GM12878 (cell line): ENCODE measurements at regions not wholly inside any gene's neighbourhood (a gene's known extent, or its start where the extent isn't known, plus 50 kb on each side); places are given as distances from the start of the nearest gene placed in this dataset.

Source experiments
- ATAC-seq: fragments of 200-7000 bp; cut with Tn5 transposase; 3 replicates; pipeline ENCODE4 v1.9.1; 2020; ENCODE audit warnings: mild to moderate bottlenecking, moderate library complexity
- BruUV-seq: library from RNA; stranded (reverse); fragments of 400-500 nt; replicated peaks from 2 replicates; lab custom pipeline; 2021; lab: Mats Ljungman, UMichigan
- CTCF ChIA-PET: fragments of 300-600 bp; sonication (Branson Sonifier 250); formaldehyde crosslinking; extraction: SDS; loops from one replicate; lab custom pipeline; 2021; ENCODE audit warnings: inconsistent platforms; lab: Yijun Ruan, JAX
- POLR2A ChIA-PET: fragments of 350-600 bp; formaldehyde crosslinking; extraction: SDS; loops from one replicate; lab custom pipeline; 2021; ENCODE audit warnings: inconsistent platforms; lab: Charles Lee
- RAD21 ChIA-PET: fragments of 300-600 bp; sonication (Branson Sonifier 250); formaldehyde crosslinking; loops from one replicate; lab custom pipeline; 2023; ENCODE audit warnings: antibody characterized with exemption; ENCODE audit not compliant: unreplicated experiment; lab: Charles Lee
- SMC1A ChIA-PET: fragments of 300-600 bp; sonication (Branson Sonifier 250); formaldehyde crosslinking; loops from one replicate; lab custom pipeline; 2023; ENCODE audit not compliant: unreplicated experiment, uncharacterized antibody; lab: Charles Lee
- DNase-seq: peaks from one replicate; pipeline ENCODE4 v3.0.0-alpha.2; 2011; ENCODE audit warnings: low read depth, low spot score
- FAIRE-seq: peaks from 3 replicates; lab custom pipeline; 2011; peaks lifted over from hg19 to GRCh38; lab: Jason Lieb, UNC
- H2AFZ ChIP-seq: 2 replicates; pipeline ENCODE4 v1.6.0; 2011; ENCODE audit warnings: low read depth, low read length, control low read depth; ENCODE audit not compliant: control insufficient read depth
- H3K27ac ChIP-seq: 2 replicates; pipeline ENCODE4 v1.5.1; 2011; ENCODE audit warnings: control low read depth; ENCODE audit not compliant: control insufficient read depth, insufficient read depth
- H3K27me3 ChIP-seq, 2 experiments: replicated peaks in 1 of 2; 2 replicates each; pipeline versions ENCODE4 v1.6.0 to v1.6.1; 2011; ENCODE audit warnings: low read length in 1 of 2; ENCODE audit not compliant: control insufficient read depth in 2 of 2, insufficient read depth in 2 of 2
- H3K36me3 ChIP-seq, 2 experiments: 2 replicates each; pipeline ENCODE4 v1.5.1; 2011; ENCODE audit warnings: low read length in 1 of 2; ENCODE audit not compliant: control insufficient read depth in 2 of 2, insufficient read depth in 2 of 2
- H3K4me1 ChIP-seq: 2 replicates; pipeline ENCODE4 v1.6.1; 2011; ENCODE audit warnings: mild to moderate bottlenecking, low read length, moderate library complexity, mixed read lengths; ENCODE audit not compliant: control insufficient read depth, insufficient read depth
- H3K4me2 ChIP-seq: 2 replicates; pipeline ENCODE4 v1.6.0; 2011; ENCODE audit warnings: control low read depth; ENCODE audit not compliant: control insufficient read depth, insufficient read depth
- H3K4me3 ChIP-seq: fragments of 200-600 bp; sonication (generic); 2 replicates; pipeline ENCODE4 v1.5.1; 2016
- H3K79me2 ChIP-seq: 2 replicates; pipeline ENCODE4 v1.6.0; 2011; ENCODE audit warnings: low read length; ENCODE audit not compliant: control insufficient read depth, insufficient read depth
- H3K9ac ChIP-seq: 2 replicates; pipeline ENCODE4 v1.8.0; 2011; ENCODE audit warnings: low read length, control low read depth, mixed read lengths; ENCODE audit not compliant: control insufficient read depth, insufficient read depth
- H3K9me3 ChIP-seq: replicated peaks from 3 replicates; pipeline ENCODE4 v1.5.1; 2011; ENCODE audit warnings: mild to moderate bottlenecking, low read length; ENCODE audit not compliant: control insufficient read depth, insufficient read depth
- H4K20me1 ChIP-seq: 2 replicates; pipeline ENCODE4 v1.6.0; 2011; ENCODE audit not compliant: control insufficient read depth, insufficient read depth
- CBFB ChIP-seq: IDR thresholded peaks from 2 replicates; pipeline ENCODE4 v1.6.1; 2016; ENCODE audit warnings: antibody characterized with exemption, low read depth
- ELK1 ChIP-seq: IDR thresholded peaks from 2 replicates; pipeline ENCODE4 v1.6.1; 2012; ENCODE audit warnings: low read depth, low read length, improper control_type of control experiment
- NR2C2 ChIP-seq: IDR thresholded peaks from 2 replicates; pipeline ENCODE4 v1.6.1; 2011; ENCODE audit warnings: borderline replicate concordance, low read depth; ENCODE audit not compliant: control insufficient read depth, insufficient read length
- PAX8 ChIP-seq: fragments of 450-650 bp; IDR thresholded peaks from 2 replicates; pipeline ENCODE4 v1.6.1; 2017; ENCODE audit warnings: mild to moderate bottlenecking, moderate library complexity
- RAD51 ChIP-seq: fragments of 450-650 bp; IDR thresholded peaks from 2 replicates; pipeline ENCODE4 v1.6.1; 2016; ENCODE audit warnings: moderate library complexity, mild to moderate bottlenecking, inconsistent platforms
- SMARCA5 ChIP-seq: fragments of 450-650 bp; IDR thresholded peaks from 2 replicates; pipeline ENCODE4 v1.6.1; 2017; ENCODE audit warnings: mild to moderate bottlenecking
- SPI1 ChIP-seq: IDR thresholded peaks from 2 replicates; pipeline ENCODE4 v1.6.1; 2011; ENCODE audit warnings: low read depth, mild to moderate bottlenecking, low read length, moderate library complexity, borderline replicate concordance; ENCODE audit not compliant: insufficient read depth
- SUPT20H ChIP-seq: IDR thresholded peaks from 2 replicates; pipeline ENCODE4 v1.6.1; 2011; ENCODE audit warnings: low read depth, mild to moderate bottlenecking, low read length, moderate library complexity, borderline replicate concordance; ENCODE audit not compliant: control insufficient read depth
- TCF7 ChIP-seq: IDR thresholded peaks from 2 replicates; pipeline ENCODE4 v1.6.1; 2014; ENCODE audit warnings: antibody characterized with exemption, borderline replicate concordance
- ZNF384 ChIP-seq: IDR thresholded peaks from 2 replicates; pipeline ENCODE4 v1.6.1; 2012; ENCODE audit warnings: low read depth, mild to moderate bottlenecking, low read length, improper control_type of control experiment, borderline replicate concordance
- WGBS: methylation state at CpG from one replicate; pipeline ENCODE4 v1.1.6; 2016; ENCODE audit warnings: low lambda C conversion rate; ENCODE audit not compliant: insufficient replicate concordance, insufficient coverage; ENCODE audit errors: missing lambda C conversion rate; 5-methylcytosine and 5-hydroxymethylcytosine counted together
- in situ Hi-C: fragments of 300-500 bp; cut with MboI; formaldehyde crosslinking; loops from 9 replicates; pipeline ENCODE4 v1.14.3; 2018; ENCODE audit warnings: mixed read lengths
- intact Hi-C: fragments of 100-400 bp; cut with micrococcal nuclease; formaldehyde crosslinking; loops from one replicate; pipeline ENCODE4 v1.14.2; 2022; ENCODE audit not compliant: unreplicated experiment
- TF ChIP-seq, protein P1 (sequence below): fragments of 150-350 bp; IDR thresholded peaks from 2 replicates; pipeline ENCODE4 v1.6.1; 2014; ENCODE audit warnings: mild to moderate bottlenecking, low read depth, low read length
- TF ChIP-seq, protein P2 (sequence below): fragments of 450-650 bp; IDR thresholded peaks from 2 replicates; pipeline ENCODE4 v1.6.1; 2017; ENCODE audit warnings: mild to moderate bottlenecking, low read depth, inconsistent platforms; ENCODE audit not compliant: poor library complexity, severe bottlenecking
- TF ChIP-seq, protein P3 (sequence below): fragments of 150-350 bp; IDR thresholded peaks from 2 replicates; pipeline ENCODE4 v1.6.1; 2016; ENCODE audit warnings: low read depth, low read length

GRCh38 chr2:57509189-57509588 is 537.4 kb upstream of the VRK2 start:
- Histone ChIP-seq H3K79me2 (no peaks in the 10 kb centered on the region), H3K27ac (no peak overlapping the region), H3K4me2 (no peak overlapping the region), H3K36me3 (no peaks in the 10 kb centered on the region), H3K27me3 (no peaks in the 10 kb centered on the region), H2AFZ (no peak overlapping the region), H3K4me1 (no peaks in the 10 kb centered on the region), H3K9me3 (no peaks in the 10 kb centered on the region), H4K20me1 (no peaks in the 10 kb centered on the region), H3K4me3 (no peak overlapping the region), H3K9ac (no peak overlapping the region)
- FAIRE-seq (no peak), ATAC-seq (no peak), DNase-seq (no peak)
- TF ChIP-seq CBFB (no peak), SUPT20H (no peak), ELK1 (no peak), TCF7 (no peak), SPI1 (no peak), NR2C2 (no peak), PAX8 (no peak), ZNF384 (no peak), SMARCA5 (no peak), RAD51 (no peak)
- TF ChIP-seq, protein P1, sequence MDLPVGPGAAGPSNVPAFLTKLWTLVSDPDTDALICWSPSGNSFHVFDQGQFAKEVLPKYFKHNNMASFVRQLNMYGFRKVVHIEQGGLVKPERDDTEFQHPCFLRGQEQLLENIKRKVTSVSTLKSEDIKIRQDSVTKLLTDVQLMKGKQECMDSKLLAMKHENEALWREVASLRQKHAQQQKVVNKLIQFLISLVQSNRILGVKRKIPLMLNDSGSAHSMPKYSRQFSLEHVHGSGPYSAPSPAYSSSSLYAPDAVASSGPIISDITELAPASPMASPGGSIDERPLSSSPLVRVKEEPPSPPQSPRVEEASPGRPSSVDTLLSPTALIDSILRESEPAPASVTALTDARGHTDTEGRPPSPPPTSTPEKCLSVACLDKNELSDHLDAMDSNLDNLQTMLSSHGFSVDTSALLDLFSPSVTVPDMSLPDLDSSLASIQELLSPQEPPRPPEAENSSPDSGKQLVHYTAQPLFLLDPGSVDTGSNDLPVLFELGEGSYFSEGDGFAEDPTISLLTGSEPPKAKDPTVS: no peak
- TF ChIP-seq, protein P2, sequence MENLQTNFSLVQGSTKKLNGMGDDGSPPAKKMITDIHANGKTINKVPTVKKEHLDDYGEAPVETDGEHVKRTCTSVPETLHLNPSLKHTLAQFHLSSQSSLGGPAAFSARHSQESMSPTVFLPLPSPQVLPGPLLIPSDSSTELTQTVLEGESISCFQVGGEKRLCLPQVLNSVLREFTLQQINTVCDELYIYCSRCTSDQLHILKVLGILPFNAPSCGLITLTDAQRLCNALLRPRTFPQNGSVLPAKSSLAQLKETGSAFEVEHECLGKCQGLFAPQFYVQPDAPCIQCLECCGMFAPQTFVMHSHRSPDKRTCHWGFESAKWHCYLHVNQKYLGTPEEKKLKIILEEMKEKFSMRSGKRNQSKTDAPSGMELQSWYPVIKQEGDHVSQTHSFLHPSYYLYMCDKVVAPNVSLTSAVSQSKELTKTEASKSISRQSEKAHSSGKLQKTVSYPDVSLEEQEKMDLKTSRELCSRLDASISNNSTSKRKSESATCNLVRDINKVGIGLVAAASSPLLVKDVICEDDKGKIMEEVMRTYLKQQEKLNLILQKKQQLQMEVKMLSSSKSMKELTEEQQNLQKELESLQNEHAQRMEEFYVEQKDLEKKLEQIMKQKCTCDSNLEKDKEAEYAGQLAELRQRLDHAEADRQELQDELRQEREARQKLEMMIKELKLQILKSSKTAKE: no peak
- TF ChIP-seq, protein P3, sequence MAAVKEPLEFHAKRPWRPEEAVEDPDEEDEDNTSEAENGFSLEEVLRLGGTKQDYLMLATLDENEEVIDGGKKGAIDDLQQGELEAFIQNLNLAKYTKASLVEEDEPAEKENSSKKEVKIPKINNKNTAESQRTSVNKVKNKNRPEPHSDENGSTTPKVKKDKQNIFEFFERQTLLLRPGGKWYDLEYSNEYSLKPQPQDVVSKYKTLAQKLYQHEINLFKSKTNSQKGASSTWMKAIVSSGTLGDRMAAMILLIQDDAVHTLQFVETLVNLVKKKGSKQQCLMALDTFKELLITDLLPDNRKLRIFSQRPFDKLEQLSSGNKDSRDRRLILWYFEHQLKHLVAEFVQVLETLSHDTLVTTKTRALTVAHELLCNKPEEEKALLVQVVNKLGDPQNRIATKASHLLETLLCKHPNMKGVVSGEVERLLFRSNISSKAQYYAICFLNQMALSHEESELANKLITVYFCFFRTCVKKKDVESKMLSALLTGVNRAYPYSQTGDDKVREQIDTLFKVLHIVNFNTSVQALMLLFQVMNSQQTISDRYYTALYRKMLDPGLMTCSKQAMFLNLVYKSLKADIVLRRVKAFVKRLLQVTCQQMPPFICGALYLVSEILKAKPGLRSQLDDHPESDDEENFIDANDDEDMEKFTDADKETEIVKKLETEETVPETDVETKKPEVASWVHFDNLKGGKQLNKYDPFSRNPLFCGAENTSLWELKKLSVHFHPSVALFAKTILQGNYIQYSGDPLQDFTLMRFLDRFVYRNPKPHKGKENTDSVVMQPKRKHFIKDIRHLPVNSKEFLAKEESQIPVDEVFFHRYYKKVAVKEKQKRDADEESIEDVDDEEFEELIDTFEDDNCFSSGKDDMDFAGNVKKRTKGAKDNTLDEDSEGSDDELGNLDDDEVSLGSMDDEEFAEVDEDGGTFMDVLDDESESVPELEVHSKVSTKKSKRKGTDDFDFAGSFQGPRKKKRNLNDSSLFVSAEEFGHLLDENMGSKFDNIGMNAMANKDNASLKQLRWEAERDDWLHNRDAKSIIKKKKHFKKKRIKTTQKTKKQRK: no peak
- ChIA-PET SMC1A (interaction anchor here (1.0 kb wide), 1 partner anchor 10 kb away, joined by 3 read pairs; no protein-coding TSS in a partner anchor), CTCF (interaction anchor here (1.3 to 2.3 kb wide), 2 partner anchors 9 to 11 kb away, joined by 7 to 17 read pairs; no protein-coding TSS in a partner anchor), RAD21 (interaction anchor here (0.9 kb wide), 1 partner anchor 10 kb away, joined by 3 read pairs; no protein-coding TSS in a partner anchor), POLR2A (no interaction called here)
- intact Hi-C loops: no loop called here
- in situ Hi-C loops: loop anchor here (10.0 to 25.0 kb wide), 2 partner anchors 1324 to 1797 kb away; partner anchors contain the start of gene CCDC85A
- no TSS peak for BruUV-seq
- WGBS: 3% methylated on average over 2 of the region's 2 CpGs
